Transverse colon (tissue), 4 donors: ENCODE measurements at regions not wholly inside any gene's neighbourhood (a gene's known extent, or its start where the extent isn't known, plus 50 kb on each side); places are given as distances from the start of the nearest gene placed in this dataset.

Experiments used
- DNase-seq: peaks from one replicate; pipeline ENCODE4 v3.0.0-alpha.2; 2019
- H3K27ac ChIP-seq, 4 donors: fragments of 200-600 bp; sonication (generic); 2 replicates each; pipeline ENCODE4 v1.5.1; 2016 to 2018; ENCODE audit warnings: inconsistent platforms in 4 of 4
- H3K27me3 ChIP-seq: fragments of 200-600 bp; sonication (generic); 2 replicates; pipeline ENCODE4 v1.5.1; 2017; ENCODE audit warnings: inconsistent platforms
- H3K36me3 ChIP-seq, 4 donors: fragments of 200-600 bp; sonication (generic); 2 replicates each; pipeline ENCODE4 v1.5.1; 2017 to 2019; ENCODE audit warnings: inconsistent platforms in 4 of 4
- H3K4me1 ChIP-seq, 4 donors: fragments of 200-600 bp; sonication (generic); 2 replicates each; pipeline ENCODE4 v1.5.1; 2017 to 2020; ENCODE audit warnings: inconsistent platforms in 4 of 4
- H3K4me3 ChIP-seq, 4 donors: fragments of 200-600 bp; sonication (generic); 1 replicate in 1 of 4; 2 replicates in 3 of 4; pipeline versions ENCODE4 v1.5.1 to v1.6.1; 2017 to 2019; ENCODE audit warnings: inconsistent platforms in 4 of 4
- H3K9me3 ChIP-seq, 2 donors: fragments of 200-600 bp; sonication (generic); 2 replicates each; pipeline ENCODE4 v1.5.1; 2017 to 2019; ENCODE audit warnings: inconsistent platforms in 2 of 2
- CTCF ChIP-seq, 5 experiments: fragments of 200-600 bp in 3 of 5; fragments of 450-650 bp in 2 of 5; sonication (generic) in 3 of 5; IDR thresholded peaks; 1 replicate in 2 of 5; 2 replicates in 3 of 5; pipeline ENCODE4 v1.5.1; 2016 to 2017; ENCODE audit warnings: antibody characterized with exemption in 5 of 5, inconsistent platforms in 3 of 5, mild to moderate bottlenecking in 2 of 5, moderate library complexity in 1 of 5
- EP300 ChIP-seq: sonication (generic); formaldehyde crosslinking; IDR thresholded peaks from one replicate; pipeline ENCODE4 v1.6.1; 2017; ENCODE audit warnings: antibody characterized with exemption, low read depth
- POLR2A ChIP-seq: fragments of 450-650 bp; IDR thresholded peaks from one replicate; pipeline ENCODE4 v1.6.1; 2016; ENCODE audit warnings: antibody characterized with exemption, mild to moderate bottlenecking, moderate library complexity
- POLR2AphosphoS5 ChIP-seq, 3 donors: sonication (generic); formaldehyde crosslinking; IDR thresholded peaks; one replicate each; pipeline ENCODE4 v1.6.1; 2016; ENCODE audit warnings: antibody characterized with exemption in 3 of 3
- WGBS, 2 donors: methylation state at CpG; one replicate each; pipeline ENCODE4 v1.1.5; 2018; ENCODE audit warnings: low coverage in 1 of 2; 5-methylcytosine and 5-hydroxymethylcytosine counted together
- in situ Hi-C, 4 donors: fragments of 200-750 bp; cut with MboI; loops; one replicate each; pipeline versions ENCODE4 v1.15.0 to v1.15.1; 2017; ENCODE audit warnings: low sequenced_read_pairs in 3 of 4, low pct_ligation_motif_present in 1 of 4, low pct_unique_long_range_greater_than_20kb in 1 of 4
- intact Hi-C: fragments of 100-400 bp; cut with DNase I; formaldehyde crosslinking; loops from one replicate; pipeline ENCODE4 v1.15.1; 2023; ENCODE audit warnings: low total_unique reads

DNA sequence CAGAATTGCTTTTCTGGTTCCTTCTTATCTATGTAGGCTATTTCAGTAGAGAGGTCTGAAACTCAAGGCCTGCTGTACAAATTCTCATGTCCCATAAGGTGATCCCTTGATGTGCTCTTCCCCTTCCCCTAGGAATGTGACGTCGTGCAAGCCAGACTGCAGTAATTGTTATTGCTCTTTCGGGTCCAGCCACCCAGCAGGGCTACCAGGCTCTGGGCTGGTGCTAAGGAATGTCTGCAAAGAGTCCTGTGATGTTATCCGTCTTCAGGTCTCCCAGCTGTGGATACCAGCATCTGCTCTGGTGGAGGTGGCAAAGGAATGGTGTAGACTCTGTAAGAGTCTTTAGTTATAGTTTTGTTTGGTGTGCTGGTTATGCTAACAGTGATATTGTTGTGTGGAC, 378.7 kb downstream of the C4orf33 start:
- no peaks in the 10 kb centered on the region for H3K36me3 ChIP-seq
- no peak overlapping the region for H3K4me3 ChIP-seq
- in situ Hi-C loops: no loop called here
- no peaks in the 10 kb centered on the region for H3K4me1 ChIP-seq
- WGBS, 2 donors: 70 to 80% methylated on average over 2 to 4 of the region's 4 CpGs
- DNase-seq: no peak
- H3K27ac ChIP-seq: no peak overlapping the region
- intact Hi-C loops: no loop called here
- no peaks in the 10 kb centered on the region for H3K27me3 ChIP-seq
- TF ChIP-seq EP300 (no peak), POLR2AphosphoS5 (IDR thresholded peaks at IDR 0.05) (no peak), POLR2A (no peak), CTCF (IDR thresholded peaks at IDR 0.05) (no peak)
- H3K9me3 ChIP-seq: no peaks in the 10 kb centered on the region

DNA sequence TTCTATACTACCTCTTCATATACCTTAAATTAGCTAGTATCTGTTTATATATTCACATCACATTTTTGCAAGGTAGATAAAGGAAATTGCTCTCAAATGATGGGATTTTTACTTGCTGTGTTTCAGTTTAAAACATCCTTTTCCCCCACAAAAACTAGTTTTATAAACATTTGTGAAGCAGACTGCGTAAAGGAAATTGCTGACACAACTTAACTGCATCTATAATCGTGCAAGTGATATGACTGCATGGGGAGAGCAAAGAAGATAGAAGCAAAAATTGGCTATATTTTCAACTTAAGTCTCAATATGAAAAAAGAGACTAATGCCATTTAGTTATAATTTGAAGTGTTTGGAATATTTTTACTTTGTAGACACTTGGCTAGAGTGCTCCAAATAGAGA, 385.2 kb downstream of the C4orf33 start:
- WGBS, 2 donors: 66 to 83% methylated on average over 2 of the region's 2 CpGs
- in situ Hi-C loops: no loop called here
- Histone ChIP-seq H3K27ac (no peak overlapping the region), H3K27me3 (no peaks in the 10 kb centered on the region), H3K9me3 (no peaks in the 10 kb centered on the region), H3K4me1 (no peaks in the 10 kb centered on the region), H3K4me3 (no peak overlapping the region), H3K36me3 (no peaks in the 10 kb centered on the region)
- intact Hi-C loops: no loop called here
- no peak for DNase-seq
- TF ChIP-seq CTCF (IDR thresholded peaks at IDR 0.05) (no peak), POLR2AphosphoS5 (IDR thresholded peaks at IDR 0.05) (no peak), POLR2A (no peak), EP300 (no peak)

DNA sequence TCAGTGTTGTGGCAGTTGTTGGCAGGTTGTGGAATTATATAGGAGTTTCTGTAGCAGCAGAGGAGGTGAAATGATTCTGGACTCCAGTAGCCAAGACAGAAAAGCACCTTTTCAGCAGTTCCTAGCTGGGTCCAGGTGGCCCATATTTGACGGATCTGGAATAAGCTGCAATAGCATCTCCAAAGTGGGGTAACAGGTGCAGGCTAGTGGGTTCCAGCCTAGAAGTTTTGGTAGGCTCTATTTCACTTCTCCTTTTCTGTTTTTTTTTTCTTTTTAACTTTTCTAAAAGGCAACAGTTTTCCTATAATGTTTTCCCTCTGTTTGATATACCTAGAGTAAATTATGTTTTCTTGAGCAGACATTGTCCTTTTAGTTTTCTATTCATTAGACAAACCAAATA, 392.5 kb downstream of the C4orf33 start:
- Histone ChIP-seq H3K36me3 (no peaks in the 10 kb centered on the region), H3K9me3 (no peaks in the 10 kb centered on the region), H3K4me3 (no peak overlapping the region), H3K27me3 (no peaks in the 10 kb centered on the region), H3K4me1 (no peaks in the 10 kb centered on the region), H3K27ac (no peak overlapping the region)
- no peak for DNase-seq
- WGBS, 2 donors: 77 to 78% methylated on average over 1 of the region's 1 CpG
- TF ChIP-seq POLR2AphosphoS5 (IDR thresholded peaks at IDR 0.05): no peak
- TF ChIP-seq CTCF (IDR thresholded peaks at IDR 0.05): no peak
- TF ChIP-seq POLR2A: no peak
- no peak for TF ChIP-seq EP300
- in situ Hi-C loops (no loop called here), intact Hi-C loops (no loop called here)

DNA sequence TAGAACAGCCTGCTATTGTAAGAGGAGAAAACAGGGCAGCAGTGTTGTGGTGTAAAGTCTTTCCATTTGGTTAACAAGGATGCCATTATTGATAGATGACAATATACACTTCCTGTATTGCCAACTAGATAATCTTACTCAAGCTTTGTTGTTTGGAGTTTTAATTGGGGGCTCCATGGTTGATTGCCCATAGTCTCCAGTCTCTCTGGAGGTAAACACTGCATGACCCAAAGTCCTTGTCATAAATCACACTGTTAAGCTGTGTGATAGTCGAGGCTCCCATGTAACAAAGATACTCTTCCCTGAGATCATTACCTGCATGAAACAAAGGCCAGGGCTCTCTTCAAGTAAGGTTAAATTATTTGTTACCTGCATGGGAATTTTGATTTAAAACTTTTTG, 394.6 kb downstream of the C4orf33 start:
- TF ChIP-seq CTCF (IDR thresholded peaks at IDR 0.05) (no peak), POLR2A (no peak), EP300 (no peak), POLR2AphosphoS5 (IDR thresholded peaks at IDR 0.05) (no peak)
- Histone ChIP-seq H3K4me1 (no peaks in the 10 kb centered on the region), H3K9me3 (no peaks in the 10 kb centered on the region), H3K27ac (no peak overlapping the region), H3K27me3 (no peaks in the 10 kb centered on the region), H3K4me3 (no peak overlapping the region), H3K36me3 (no peaks in the 10 kb centered on the region)
- intact Hi-C loops (no loop called here), in situ Hi-C loops (no loop called here)
- DNase-seq: no peak
- 16% methylated on average over 1 of the region's 1 CpG; no CpG with 5 or more reads in 1 of the 2 donors for WGBS, 2 donors
